ENCODE measurements at regions not wholly inside any gene's neighbourhood (a gene's known extent, or its start where the extent isn't known, plus 50 kb on each side); places are given as distances from the start of the nearest gene placed in this dataset.

DNA sequence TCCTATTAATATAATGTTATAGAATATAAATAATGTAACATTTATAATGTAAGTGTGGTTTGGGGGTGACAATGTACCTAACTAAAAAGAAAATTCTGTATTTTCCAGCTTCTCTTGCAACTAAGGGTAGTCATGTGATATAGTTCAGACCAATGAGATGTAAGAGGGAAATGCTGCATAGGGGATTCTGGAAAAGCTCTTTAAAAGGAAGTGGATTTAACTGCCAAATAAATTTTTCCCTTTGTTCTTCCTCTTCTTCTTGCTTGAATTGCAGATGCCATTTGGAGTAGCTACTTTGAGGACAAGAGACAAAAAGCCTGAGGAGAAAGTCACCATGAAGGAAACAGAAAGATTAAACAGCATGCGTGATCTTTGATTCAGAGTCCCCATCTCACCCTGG, 194.3 kb downstream of the PTEN start:
- TF ChIP-seq, protein P1, sequence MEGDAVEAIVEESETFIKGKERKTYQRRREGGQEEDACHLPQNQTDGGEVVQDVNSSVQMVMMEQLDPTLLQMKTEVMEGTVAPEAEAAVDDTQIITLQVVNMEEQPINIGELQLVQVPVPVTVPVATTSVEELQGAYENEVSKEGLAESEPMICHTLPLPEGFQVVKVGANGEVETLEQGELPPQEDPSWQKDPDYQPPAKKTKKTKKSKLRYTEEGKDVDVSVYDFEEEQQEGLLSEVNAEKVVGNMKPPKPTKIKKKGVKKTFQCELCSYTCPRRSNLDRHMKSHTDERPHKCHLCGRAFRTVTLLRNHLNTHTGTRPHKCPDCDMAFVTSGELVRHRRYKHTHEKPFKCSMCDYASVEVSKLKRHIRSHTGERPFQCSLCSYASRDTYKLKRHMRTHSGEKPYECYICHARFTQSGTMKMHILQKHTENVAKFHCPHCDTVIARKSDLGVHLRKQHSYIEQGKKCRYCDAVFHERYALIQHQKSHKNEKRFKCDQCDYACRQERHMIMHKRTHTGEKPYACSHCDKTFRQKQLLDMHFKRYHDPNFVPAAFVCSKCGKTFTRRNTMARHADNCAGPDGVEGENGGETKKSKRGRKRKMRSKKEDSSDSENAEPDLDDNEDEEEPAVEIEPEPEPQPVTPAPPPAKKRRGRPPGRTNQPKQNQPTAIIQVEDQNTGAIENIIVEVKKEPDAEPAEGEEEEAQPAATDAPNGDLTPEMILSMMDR (IDR thresholded peaks at IDR 0.05), result no peak
- TF ChIP-seq POLR2AphosphoS5 (IDR thresholded peaks at IDR 0.05) (no peak), EP300 (IDR thresholded peaks at IDR 0.05) (no peak), POLR2A (IDR thresholded peaks at IDR 0.05) (no peak)
- Histone ChIP-seq H3K9me3 (no peaks in the 10 kb centered on the region), H3K4me1 (peaks cover 8 to 16% (median 9%) of the 10 kb centered on the region in 4 donors), H3K27ac (peak overlapping the region in 1 of 4 donors; percentile 11), H3K27me3 (no peaks in the 10 kb centered on the region), H3K36me3 (no peaks in the 10 kb centered on the region), H3K4me3 (no peak overlapping the region)
- ATAC-seq (ENCODE audit: low FRiP score in 2 of 2), result no peak
- no peak for DNase-seq
- WGBS, 2 donors, result 75 to 83% methylated on average over 1 of the region's 1 CpG

DNA sequence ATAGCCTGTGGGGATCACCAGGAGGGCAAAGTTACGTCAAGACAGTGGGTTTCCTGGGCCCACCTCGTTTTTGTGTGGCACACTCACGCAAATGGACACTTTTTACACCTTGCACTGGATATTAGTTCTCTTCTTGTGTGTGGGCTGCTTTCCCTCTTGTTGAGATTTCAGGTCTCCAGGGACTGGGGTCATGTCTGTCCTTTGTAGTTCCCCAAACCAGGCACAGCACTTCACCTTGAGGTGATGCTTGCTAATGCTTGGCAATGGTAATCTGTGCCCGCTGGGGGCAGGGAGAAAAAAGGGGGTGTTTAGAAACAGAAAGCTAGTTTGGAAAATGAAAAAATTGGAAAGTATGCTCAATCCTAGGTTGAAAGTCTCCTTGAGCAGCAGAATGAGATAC, 195.3 kb downstream of the PTEN start:
- no peak overlapping the region for H3K4me3 ChIP-seq
- TF ChIP-seq EP300 (IDR thresholded peaks at IDR 0.05) (no peak), POLR2A (IDR thresholded peaks at IDR 0.05) (no peak)
- TF ChIP-seq, protein P1 (IDR thresholded peaks at IDR 0.05), result no peak
- peaks cover 19 to 26% (median 20%) of the 10 kb centered on the region in 4 donors for H3K4me1 ChIP-seq
- no peaks in the 10 kb centered on the region for H3K36me3 ChIP-seq
- H3K9me3 ChIP-seq, result no peaks in the 10 kb centered on the region
- H3K27ac ChIP-seq, result peak overlapping the region in 1 of 4 donors; percentile 8
- WGBS, 2 donors, result 81 to 83% methylated on average over 4 of the region's 4 CpGs
- H3K27me3 ChIP-seq, result no peaks in the 10 kb centered on the region
- DNase-seq (no peak), ATAC-seq (ENCODE audit: low FRiP score in 2 of 2) (no peak)

DNA sequence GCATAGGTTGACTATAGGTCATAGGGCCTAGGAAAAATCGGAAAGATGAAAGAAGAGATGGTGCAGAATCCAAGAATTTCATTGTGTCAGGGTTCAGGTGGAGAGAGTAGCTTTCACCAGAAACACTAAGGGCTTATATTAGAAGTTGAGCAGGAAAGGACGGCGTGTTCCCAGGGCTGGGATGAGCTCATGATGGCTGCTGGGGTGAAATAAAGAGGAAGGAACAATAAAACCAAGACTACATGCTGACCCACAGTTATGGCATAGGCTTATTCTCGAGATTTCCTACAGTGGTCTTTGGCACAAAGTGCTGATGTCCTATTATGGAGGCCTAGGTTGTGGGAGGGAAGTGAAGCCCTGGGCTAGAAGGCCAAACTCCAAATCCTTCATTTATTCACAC, 195.8 kb downstream of the PTEN start:
- Histone ChIP-seq H3K9me3 (no peaks in the 10 kb centered on the region), H3K4me1 (peaks cover 23 to 31% (median 24%) of the 10 kb centered on the region in 4 donors), H3K27ac (peak overlapping the region in 1 of 4 donors; percentile 8), H3K27me3 (no peaks in the 10 kb centered on the region), H3K36me3 (no peaks in the 10 kb centered on the region), H3K4me3 (no peak overlapping the region)
- ATAC-seq (ENCODE audit: low FRiP score in 2 of 2), result no peak
- DNase-seq, result no peak
- TF ChIP-seq POLR2A (IDR thresholded peaks at IDR 0.05), result no peak
- TF ChIP-seq POLR2AphosphoS5 (IDR thresholded peaks at IDR 0.05), result no peak
- no peak for TF ChIP-seq EP300 (IDR thresholded peaks at IDR 0.05)
- TF ChIP-seq, protein P1 (IDR thresholded peaks at IDR 0.05), result no peak
- 62 to 65% methylated on average over 4 of the region's 4 CpGs for WGBS, 2 donors

DNA sequence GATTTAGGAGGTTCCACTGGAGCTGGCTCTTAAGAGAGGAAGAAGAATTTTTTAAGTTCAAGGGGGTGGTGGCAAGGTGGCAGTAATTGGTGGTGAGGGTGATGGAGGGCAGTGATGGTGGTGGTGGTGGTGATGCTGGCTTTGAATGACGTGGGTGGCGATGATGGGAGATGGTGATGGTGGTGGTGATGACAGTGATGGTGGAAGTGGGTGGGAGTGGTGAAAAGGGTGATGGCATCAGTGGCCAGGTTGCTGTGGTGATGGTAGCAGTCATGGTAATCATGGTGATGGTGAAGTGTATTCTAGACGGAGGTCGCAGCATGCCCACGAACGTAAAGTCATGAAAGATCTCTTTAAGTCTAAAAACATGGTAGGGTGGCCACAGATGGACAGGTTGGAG, 197.3 kb downstream of the PTEN start:
- DNase-seq (no peak), ATAC-seq (ENCODE audit: low FRiP score in 2 of 2) (no peak)
- H3K27ac ChIP-seq, result no peak overlapping the region
- H3K4me3 ChIP-seq, result no peak overlapping the region
- H3K27me3 ChIP-seq, result no peaks in the 10 kb centered on the region
- peaks cover 38 to 44% (median 40%) of the 10 kb centered on the region in 4 donors for H3K4me1 ChIP-seq
- H3K36me3 ChIP-seq, result no peaks in the 10 kb centered on the region
- no peak for TF ChIP-seq EP300 (IDR thresholded peaks at IDR 0.05)
- TF ChIP-seq POLR2AphosphoS5 (IDR thresholded peaks at IDR 0.05), result no peak
- TF ChIP-seq, protein P1 (IDR thresholded peaks at IDR 0.05), result no peak
- no peak for TF ChIP-seq POLR2A (IDR thresholded peaks at IDR 0.05)
- H3K9me3 ChIP-seq, result no peaks in the 10 kb centered on the region
- WGBS, 2 donors, result 93 to 94% methylated on average over 6 of the region's 6 CpGs

DNA sequence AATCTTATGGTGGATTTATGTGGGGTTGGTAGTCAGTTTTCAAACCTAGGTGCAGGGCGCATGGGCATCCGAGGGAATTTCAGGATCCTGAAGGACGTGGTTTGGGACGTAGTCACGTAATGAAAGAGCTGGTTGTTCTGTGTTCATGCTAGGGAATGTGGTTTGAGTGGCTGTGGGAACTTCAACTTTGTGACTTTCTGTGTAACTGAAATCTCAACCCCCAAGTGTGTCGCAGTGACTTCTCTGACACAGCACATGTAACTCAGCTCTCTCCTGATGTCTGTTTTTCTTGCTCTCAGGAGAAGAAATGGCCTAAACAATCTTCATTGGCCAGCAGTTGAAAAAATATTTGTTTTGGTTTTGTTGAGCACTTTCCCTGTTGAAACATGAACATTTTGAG, 199.0 kb downstream of the PTEN start:
- WGBS, 2 donors, result 33 to 35% methylated on average over 4 to 6 of the region's 6 CpGs
- TF ChIP-seq EP300 (IDR thresholded peaks at IDR 0.05) (no peak), POLR2AphosphoS5 (IDR thresholded peaks at IDR 0.05) (peak in 1 of 2 donors; percentile 15)
- Histone ChIP-seq H3K4me1 (peaks cover 41 to 53% (median 47%) of the 10 kb centered on the region in 4 donors), H3K27ac (peak overlapping the region; percentile 83 to 89 (median 84)), H3K4me3 (no peak overlapping the region), H3K9me3 (no peaks in the 10 kb centered on the region), H3K36me3 (no peaks in the 10 kb centered on the region), H3K27me3 (no peaks in the 10 kb centered on the region)
- ATAC-seq (ENCODE audit: low FRiP score in 2 of 2) (no peak), DNase-seq (peak in 1 of 2 donors; percentile 45)
